SK-N-SH (cell line): ENCODE measurements at regions not wholly inside any gene's neighbourhood (a gene's known extent, or its start where the extent isn't known, plus 50 kb on each side); places are given as distances from the start of the nearest gene placed in this dataset.

ENCODE experiments used
- CTCF ChIA-PET: fragments of 300-600, 350-600 bp; formaldehyde crosslinking; extraction: SDS; loops from one replicate; lab custom pipeline; 2021; lab: Yijun Ruan, JAX
- POLR2A ChIA-PET: fragments of 350-600 bp; sonication (Branson Sonifier 250); formaldehyde crosslinking; extraction: SDS; loops from one replicate; lab custom pipeline; 2020; ENCODE audit warnings: antibody characterized with exemption, inconsistent platforms; lab: Yijun Ruan, JAX
- DNase-seq: peaks from one replicate; pipeline ENCODE4 v3.0.0; 2012
- H2AFZ ChIP-seq: fragments of 200-600 bp; sonication (generic); 2 replicates; pipeline ENCODE4 v1.8.1; 2016; ENCODE audit warnings: antibody characterized with exemption, mild to moderate bottlenecking, low read depth
- H3F3A ChIP-seq: fragments of 200-600 bp; sonication (generic); replicated peaks from 2 replicates; pipeline ENCODE3; 2016; ENCODE audit warnings: antibody characterized with exemption, mild to moderate bottlenecking; ENCODE audit not compliant: insufficient read depth
- H3K27ac ChIP-seq, 2 experiments: fragments of 200-500 bp in 1 of 2; fragments of 200-600 bp in 1 of 2; sonication (Bioruptor generic) in 1 of 2; sonication (generic), shearing (Covaris generic) in 1 of 2; 2 replicates each; pipeline versions ENCODE4 v1.5.1 to v1.6.1; 2014 to 2016; ENCODE audit warnings: low read depth in 2 of 2, inconsistent platforms in 1 of 2, low read length in 1 of 2, mild to moderate bottlenecking in 1 of 2, mixed read lengths in 1 of 2
- H3K27me3 ChIP-seq: fragments of 200-600 bp; sonication (generic), shearing (Covaris generic); 2 replicates; pipeline ENCODE4 v1.6.1; 2016; ENCODE audit warnings: mixed run types; ENCODE audit not compliant: insufficient read depth
- H3K36me3 ChIP-seq, 2 experiments: fragments of 200-500 bp in 1 of 2; fragments of 200-600 bp in 1 of 2; sonication (Bioruptor generic) in 1 of 2; sonication (generic) in 1 of 2; replicated peaks in 1 of 2; 2 replicates each; pipeline versions ENCODE3 to v1.5.1; 2014 to 2016; ENCODE audit warnings: low read length in 1 of 2, mild to moderate bottlenecking in 1 of 2; ENCODE audit not compliant: insufficient read depth in 2 of 2, control insufficient read depth in 1 of 2
- H3K4me1 ChIP-seq, 2 experiments: fragments of 200-500 bp in 1 of 2; fragments of 200-600 bp in 1 of 2; sonication (Bioruptor generic) in 1 of 2; sonication (generic), shearing (Covaris generic) in 1 of 2; 2 replicates each; pipeline versions ENCODE4 v1.5.1 to v1.6.1; 2014 to 2016; ENCODE audit warnings: low read depth in 1 of 2, low read length in 1 of 2, mixed run types in 1 of 2; ENCODE audit not compliant: insufficient read depth in 2 of 2, control insufficient read depth in 1 of 2
- H3K4me2 ChIP-seq: fragments of 200-600 bp; sonication (generic), shearing (Covaris generic); 2 replicates; pipeline ENCODE4 v1.6.1; 2017; ENCODE audit warnings: mixed run types
- H3K4me3 ChIP-seq, 2 experiments: fragments of 200-500 bp in 1 of 2; fragments of 200-600 bp in 1 of 2; sonication (Bioruptor generic) in 1 of 2; sonication (generic), shearing (Covaris generic) in 1 of 2; 2 replicates each; pipeline versions ENCODE4 v1.5.1 to v1.8.1; 2014 to 2016; ENCODE audit warnings: low read depth in 2 of 2, inconsistent platforms in 1 of 2, low read length in 1 of 2, mild to moderate bottlenecking in 1 of 2, mixed read lengths in 1 of 2, moderate library complexity in 1 of 2
- H3K79me2 ChIP-seq: fragments of 200-600 bp; sonication (generic); 2 replicates; pipeline ENCODE4 v1.8.1; 2017; ENCODE audit warnings: mild to moderate bottlenecking; ENCODE audit not compliant: insufficient read depth
- H3K9ac ChIP-seq: fragments of 200-600 bp; sonication (generic); 2 replicates; pipeline ENCODE4 v1.6.1; 2017; ENCODE audit warnings: mixed run types
- H3K9me2 ChIP-seq: fragments of 200-600 bp; sonication (generic); 2 replicates; pipeline ENCODE4 v1.6.1; 2017; ENCODE audit warnings: mixed run types
- H3K9me3 ChIP-seq: fragments of 200-600 bp; sonication (generic); 2 replicates; pipeline ENCODE4 v1.6.1; 2017; ENCODE audit warnings: mixed run types, mild to moderate bottlenecking, moderate library complexity
- H4K20me1 ChIP-seq: fragments of 200-600 bp; sonication (generic); 2 replicates; pipeline ENCODE4 v1.6.1; 2017; ENCODE audit warnings: mild to moderate bottlenecking, mixed run types; ENCODE audit not compliant: insufficient read depth
- CHD2 ChIP-seq: fragments of 150-350 bp; IDR thresholded peaks from 2 replicates; pipeline ENCODE4 v1.6.1; 2018; ENCODE audit warnings: low read length; ENCODE audit not compliant: partially characterized antibody
- ELF1 ChIP-seq: IDR thresholded peaks from 2 replicates; pipeline ENCODE4 v1.4.0; 2012
- EZH2phosphoT487 ChIP-seq: fragments of 200-600 bp; sonication (generic); IDR thresholded peaks from 2 replicates; pipeline ENCODE4 v1.6.1; 2017; ENCODE audit warnings: low read depth, mixed run types, mild to moderate bottlenecking, antibody characterized with exemption, moderate library complexity, borderline replicate concordance
- FOSL2 ChIP-seq: IDR thresholded peaks from 2 replicates; pipeline ENCODE4 v1.4.0; 2012; ENCODE audit warnings: low read depth, mild to moderate bottlenecking, moderate library complexity, borderline replicate concordance
- FOXJ3 ChIP-seq: sonication (generic); formaldehyde crosslinking; IDR thresholded peaks from 2 replicates; pipeline ENCODE4 v1.5.1; 2020; ENCODE audit warnings: mild to moderate bottlenecking, missing genetic modification reagents
- JUND ChIP-seq: IDR thresholded peaks from 2 replicates; pipeline ENCODE4 v1.4.0; 2012
- MEF2A ChIP-seq: IDR thresholded peaks from 2 replicates; pipeline ENCODE4 v1.4.0; 2012; ENCODE audit warnings: low read depth, borderline replicate concordance
- NFIC ChIP-seq: IDR thresholded peaks from 2 replicates; pipeline ENCODE4 v1.4.0; 2012; ENCODE audit warnings: borderline replicate concordance
- POLR2AphosphoS5 ChIP-seq: IDR thresholded peaks from 2 replicates; pipeline ENCODE4 v1.6.1; 2012; ENCODE audit warnings: low read depth, low read length
- RCOR1 ChIP-seq: fragments of 150-350 bp; IDR thresholded peaks from 2 replicates; pipeline ENCODE4 v1.6.1; 2017; ENCODE audit warnings: antibody characterized with exemption, low read length
- SIN3A ChIP-seq: IDR thresholded peaks from 2 replicates; pipeline ENCODE4 v1.6.1; 2012; ENCODE audit warnings: low read depth, mild to moderate bottlenecking, low read length, moderate library complexity, borderline replicate concordance
- TAF1 ChIP-seq: IDR thresholded peaks from 2 replicates; pipeline ENCODE4 v1.6.1; 2012; ENCODE audit warnings: low read depth, mild to moderate bottlenecking, low read length, moderate library complexity, borderline replicate concordance
- TCF12 ChIP-seq: IDR thresholded peaks from 2 replicates; pipeline ENCODE4 v1.4.0; 2012
- TEAD4 ChIP-seq: IDR thresholded peaks from 2 replicates; pipeline ENCODE4 v1.4.0; 2012; ENCODE audit warnings: mild to moderate bottlenecking, borderline replicate concordance; ENCODE audit not compliant: insufficient read depth
- YY1 ChIP-seq: IDR thresholded peaks from 2 replicates; pipeline ENCODE4 v1.4.0; 2012; ENCODE audit warnings: low read depth, mild to moderate bottlenecking
- WGBS: methylation state at CpG from one replicate; pipeline ENCODE4 v1.1.6; 2017; ENCODE audit warnings: low lambda C conversion rate; 5-methylcytosine and 5-hydroxymethylcytosine counted together
- TF ChIP-seq, protein P1 (sequence below): fragments of 200-600 bp; sonication (generic); IDR thresholded peaks from 2 replicates; pipeline ENCODE4 v1.6.1; 2017; ENCODE audit warnings: antibody characterized with exemption, mild to moderate bottlenecking, moderate library complexity
- TF ChIP-seq, protein P2 (sequence below): IDR thresholded peaks from 2 replicates; pipeline ENCODE4 v1.4.0; 2012; ENCODE audit warnings: low read depth
- TF ChIP-seq, protein P3 (sequence below): fragments of 150-350 bp; IDR thresholded peaks from 2 replicates; pipeline ENCODE4 v1.6.1; 2016; ENCODE audit warnings: mild to moderate bottlenecking, low read depth, low read length
- TF ChIP-seq, protein P4 (sequence below): IDR thresholded peaks from 2 replicates; pipeline ENCODE4; 2012

DNA sequence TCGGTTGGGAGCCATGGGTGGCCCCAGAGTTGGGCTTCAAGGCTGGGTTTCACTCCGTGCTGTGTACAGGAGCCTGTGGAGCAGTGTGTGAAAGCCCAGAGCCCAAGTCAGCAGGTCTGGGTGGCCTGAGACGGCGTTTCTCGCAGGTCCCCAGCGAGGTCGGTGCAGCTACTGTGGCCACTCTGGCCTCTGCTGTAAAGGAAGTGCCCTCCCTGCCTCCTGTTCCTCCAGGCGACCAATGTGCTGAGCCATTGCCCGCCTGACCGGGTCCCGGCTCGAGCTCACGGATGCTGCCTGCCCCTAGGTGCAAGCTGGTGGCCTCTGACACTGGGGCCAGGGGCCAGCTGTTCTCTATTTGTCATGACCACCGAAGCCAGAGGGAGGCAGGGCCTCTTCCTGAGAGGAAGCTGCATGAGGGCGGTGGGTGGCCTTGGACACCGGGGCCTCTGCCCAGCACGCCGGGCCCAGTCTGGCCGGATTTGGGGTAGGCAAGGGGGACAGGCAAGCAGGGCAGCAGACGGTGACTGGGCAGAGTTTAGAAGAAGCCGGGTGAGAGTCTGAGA, 170.9 kb downstream of the IRF8 start:
- TF ChIP-seq, protein P1, sequence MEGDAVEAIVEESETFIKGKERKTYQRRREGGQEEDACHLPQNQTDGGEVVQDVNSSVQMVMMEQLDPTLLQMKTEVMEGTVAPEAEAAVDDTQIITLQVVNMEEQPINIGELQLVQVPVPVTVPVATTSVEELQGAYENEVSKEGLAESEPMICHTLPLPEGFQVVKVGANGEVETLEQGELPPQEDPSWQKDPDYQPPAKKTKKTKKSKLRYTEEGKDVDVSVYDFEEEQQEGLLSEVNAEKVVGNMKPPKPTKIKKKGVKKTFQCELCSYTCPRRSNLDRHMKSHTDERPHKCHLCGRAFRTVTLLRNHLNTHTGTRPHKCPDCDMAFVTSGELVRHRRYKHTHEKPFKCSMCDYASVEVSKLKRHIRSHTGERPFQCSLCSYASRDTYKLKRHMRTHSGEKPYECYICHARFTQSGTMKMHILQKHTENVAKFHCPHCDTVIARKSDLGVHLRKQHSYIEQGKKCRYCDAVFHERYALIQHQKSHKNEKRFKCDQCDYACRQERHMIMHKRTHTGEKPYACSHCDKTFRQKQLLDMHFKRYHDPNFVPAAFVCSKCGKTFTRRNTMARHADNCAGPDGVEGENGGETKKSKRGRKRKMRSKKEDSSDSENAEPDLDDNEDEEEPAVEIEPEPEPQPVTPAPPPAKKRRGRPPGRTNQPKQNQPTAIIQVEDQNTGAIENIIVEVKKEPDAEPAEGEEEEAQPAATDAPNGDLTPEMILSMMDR, result no peak
- TF ChIP-seq MEF2A, result no peak
- TF ChIP-seq YY1, result no peak
- TF ChIP-seq JUND, result no peak
- no peak for TF ChIP-seq TEAD4
- TF ChIP-seq, protein P2, sequence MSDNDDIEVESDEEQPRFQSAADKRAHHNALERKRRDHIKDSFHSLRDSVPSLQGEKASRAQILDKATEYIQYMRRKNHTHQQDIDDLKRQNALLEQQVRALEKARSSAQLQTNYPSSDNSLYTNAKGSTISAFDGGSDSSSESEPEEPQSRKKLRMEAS, result no peak
- no peak for TF ChIP-seq POLR2AphosphoS5
- TF ChIP-seq SIN3A, result no peak
- TF ChIP-seq TAF1, result no peak
- TF ChIP-seq TCF12, result no peak
- TF ChIP-seq CHD2, result no peak
- TF ChIP-seq EZH2phosphoT487, result no peak
- no peak for TF ChIP-seq FOXJ3 (CRISPR knock-in tag)
- no peak for TF ChIP-seq RCOR1
- TF ChIP-seq, protein P3, sequence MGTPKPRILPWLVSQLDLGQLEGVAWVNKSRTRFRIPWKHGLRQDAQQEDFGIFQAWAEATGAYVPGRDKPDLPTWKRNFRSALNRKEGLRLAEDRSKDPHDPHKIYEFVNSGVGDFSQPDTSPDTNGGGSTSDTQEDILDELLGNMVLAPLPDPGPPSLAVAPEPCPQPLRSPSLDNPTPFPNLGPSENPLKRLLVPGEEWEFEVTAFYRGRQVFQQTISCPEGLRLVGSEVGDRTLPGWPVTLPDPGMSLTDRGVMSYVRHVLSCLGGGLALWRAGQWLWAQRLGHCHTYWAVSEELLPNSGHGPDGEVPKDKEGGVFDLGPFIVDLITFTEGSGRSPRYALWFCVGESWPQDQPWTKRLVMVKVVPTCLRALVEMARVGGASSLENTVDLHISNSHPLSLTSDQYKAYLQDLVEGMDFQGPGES, result no peak
- TF ChIP-seq, all 33 proteins: peak for 0
- Histone ChIP-seq H3K9me2 (no peaks in the 10 kb centered on the region), H3F3A (no peaks in the 10 kb centered on the region), H3K4me1 (no peaks in the 10 kb centered on the region), H3K27me3 (peaks cover 60% of the 10 kb centered on the region), H3K4me2 (no peak overlapping the region), H3K9ac (no peak overlapping the region), H3K4me3 (no peak overlapping the region), H3K27ac (no peak overlapping the region), H3K79me2 (no peaks in the 10 kb centered on the region), H3K36me3 (no peaks in the 10 kb centered on the region), H3K9me3 (no peaks in the 10 kb centered on the region), H2AFZ (no peak overlapping the region), H4K20me1 (no peaks in the 10 kb centered on the region)
- ChIA-PET POLR2A (no interaction called here), CTCF (interaction anchor here (0.6 to 11.8 kb wide), 3 partner anchors 249 to 1793 kb away, joined by 4 to 178 read pairs (median 4); no protein-coding TSS in a partner anchor)
- 9% methylated on average over 8 of the region's 21 CpGs for WGBS
- no peak for DNase-seq

DNA sequence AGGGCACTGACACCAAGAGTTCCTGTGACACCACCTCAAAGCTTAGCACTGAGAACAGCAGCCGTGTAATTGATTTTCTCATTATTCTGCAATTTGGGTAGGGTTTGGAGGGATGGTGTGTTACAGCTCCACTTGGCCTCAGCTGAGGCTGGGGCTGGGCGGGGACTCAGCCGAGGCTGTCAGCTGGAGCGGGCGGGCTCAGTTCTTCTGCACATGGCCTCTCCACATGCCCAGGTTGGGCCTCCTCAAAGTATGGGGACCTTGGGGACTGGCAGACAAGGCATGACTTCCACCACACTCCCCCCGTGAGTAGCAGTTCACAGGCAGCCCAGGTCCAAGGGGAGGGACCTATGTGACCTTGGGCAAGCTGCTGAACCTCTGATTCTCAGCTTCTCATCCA, 171.5 kb downstream of the IRF8 start:
- peaks cover 59% of the 10 kb centered on the region for H3K27me3 ChIP-seq
- no peak overlapping the region for H3K4me2 ChIP-seq
- no peaks in the 10 kb centered on the region for H3K4me1 ChIP-seq
- no peak overlapping the region for H3K9ac ChIP-seq
- no peak overlapping the region for H2AFZ ChIP-seq
- H4K20me1 ChIP-seq, result no peaks in the 10 kb centered on the region
- H3K79me2 ChIP-seq, result no peaks in the 10 kb centered on the region
- no peak for DNase-seq
- TF ChIP-seq MEF2A (no peak), TEAD4 (no peak), TCF12 (no peak), NFIC (no peak), SIN3A (no peak), ELF1 (no peak), FOSL2 (no peak), TAF1 (no peak)
- TF ChIP-seq, protein P2, result no peak
- TF ChIP-seq, protein P4, sequence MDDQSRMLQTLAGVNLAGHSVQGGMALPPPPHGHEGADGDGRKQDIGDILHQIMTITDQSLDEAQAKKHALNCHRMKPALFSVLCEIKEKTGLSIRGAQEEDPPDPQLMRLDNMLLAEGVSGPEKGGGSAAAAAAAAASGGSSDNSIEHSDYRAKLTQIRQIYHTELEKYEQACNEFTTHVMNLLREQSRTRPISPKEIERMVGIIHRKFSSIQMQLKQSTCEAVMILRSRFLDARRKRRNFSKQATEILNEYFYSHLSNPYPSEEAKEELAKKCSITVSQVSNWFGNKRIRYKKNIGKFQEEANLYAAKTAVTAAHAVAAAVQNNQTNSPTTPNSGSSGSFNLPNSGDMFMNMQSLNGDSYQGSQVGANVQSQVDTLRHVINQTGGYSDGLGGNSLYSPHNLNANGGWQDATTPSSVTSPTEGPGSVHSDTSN, result no peak
- TF ChIP-seq, protein P3, result no peak
- no peaks in the 10 kb centered on the region for H3K9me3 ChIP-seq
- H3K9me2 ChIP-seq, result no peaks in the 10 kb centered on the region
- no peak overlapping the region for H3K27ac ChIP-seq
- no peaks in the 10 kb centered on the region for H3K36me3 ChIP-seq
- H3K4me3 ChIP-seq, result no peak overlapping the region
- ChIA-PET CTCF (interaction anchor here (0.6 to 11.8 kb wide), 3 partner anchors 249 to 1794 kb away, joined by 4 to 178 read pairs (median 4); no protein-coding TSS in a partner anchor), POLR2A (no interaction called here)
- no peaks in the 10 kb centered on the region for H3F3A ChIP-seq
- WGBS, result 7% methylated on average over 6 of the region's 6 CpGs
